HG03039 (cell line): ENCODE measurements at regions not wholly inside any gene's neighbourhood (a gene's known extent, or its start where the extent isn't known, plus 50 kb on each side); places are given as distances from the start of the nearest gene placed in this dataset.

ENCODE experiments used
- ATAC-seq: cut with Tn5 transposase; IDR thresholded peaks from one replicate; pipeline ENCODE4 v1.9.1; 2021; ENCODE audit warnings: mild to moderate bottlenecking, moderate library complexity; ENCODE audit not compliant: unreplicated experiment

GRCh38 chr5:96142184-96142781 is 180.6 kb upstream of the ELL2 start:
- no peak for ATAC-seq

- ATAC-seq = no peak
Observed at GRCh38 chr5:96141749-96142148, 180.1 kb upstream of the ELL2 start.

GRCh38 chr5:96140496-96140895 is 178.8 kb upstream of the ELL2 start:
- ATAC-seq = no peak

DNA sequence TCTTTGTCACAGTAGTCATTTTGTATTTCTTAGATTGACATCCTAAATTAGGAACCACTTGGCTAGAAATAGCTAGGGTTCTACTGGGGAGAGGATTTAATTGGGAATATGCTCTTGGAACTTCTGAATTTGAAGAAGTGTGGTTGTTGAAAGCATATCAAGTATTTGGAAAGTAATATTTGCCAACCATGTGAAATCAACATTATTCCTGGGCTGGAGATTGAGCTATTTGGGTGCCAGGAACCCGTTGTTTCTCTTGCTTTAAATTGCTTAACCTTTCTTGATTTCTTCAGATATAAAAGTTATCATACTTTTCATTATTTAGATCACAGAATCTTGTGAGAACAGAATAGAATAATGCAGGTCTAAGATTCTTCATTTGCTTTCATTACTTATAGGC is 178.4 kb upstream of the ELL2 start:
- no peak for ATAC-seq

DNA sequence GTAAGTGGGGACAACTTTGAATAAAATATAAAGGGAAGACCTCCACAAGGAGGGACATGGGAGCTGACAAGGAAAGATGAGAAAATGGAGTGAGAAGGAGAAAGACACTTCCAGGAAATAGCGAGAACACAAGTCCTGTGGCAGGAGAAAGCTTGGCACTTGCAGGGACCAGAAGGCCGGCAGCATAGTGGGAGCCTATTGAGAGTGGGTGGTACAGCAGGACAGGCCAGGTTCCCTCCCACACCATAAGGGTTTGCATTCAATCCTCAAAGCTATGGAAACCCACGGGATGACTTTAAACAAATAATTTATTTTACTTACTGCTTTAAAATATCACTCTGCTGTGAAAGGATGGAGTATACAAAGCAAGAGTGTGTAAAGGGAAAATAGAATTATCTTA is 173.2 kb upstream of the ELL2 start:
- ATAC-seq = no peak

- ATAC-seq = no peak
Observed at GRCh38 chr5:96133341-96134079, 171.9 kb upstream of the ELL2 start.

GRCh38 chr5:96129276-96129675 is 167.6 kb upstream of the ELL2 start:
- ATAC-seq = no peak

DNA sequence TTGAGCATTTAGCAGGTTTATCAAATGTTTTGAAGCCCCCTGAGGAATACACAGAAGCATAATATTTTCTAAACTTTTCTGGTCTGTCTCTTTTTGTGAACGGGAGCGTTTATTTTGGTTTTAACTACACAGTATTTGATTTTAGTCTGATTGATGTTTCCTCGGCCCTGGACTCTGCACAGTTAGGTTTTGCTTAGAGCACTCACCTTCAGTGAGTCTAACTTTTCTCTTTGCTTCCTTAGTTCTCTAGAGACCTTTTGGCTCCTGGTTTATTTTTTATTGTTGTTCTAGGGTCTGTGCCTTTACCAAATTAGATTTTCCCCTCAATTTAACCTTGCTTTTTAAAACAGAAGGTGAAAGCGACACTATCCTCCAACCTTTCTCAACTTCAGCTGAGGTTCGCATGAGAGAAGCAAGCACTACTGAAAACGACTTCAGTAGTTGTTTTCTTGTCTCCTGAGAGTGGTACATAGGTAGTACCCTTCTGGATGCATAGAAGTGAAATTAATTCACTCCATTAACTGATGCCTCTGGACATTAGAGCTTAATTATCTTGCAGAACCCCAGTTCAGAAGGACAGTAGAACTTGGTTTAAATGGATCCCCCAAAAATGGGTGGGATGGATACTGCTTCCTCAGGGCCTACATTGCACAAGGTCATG is 166.7 kb upstream of the ELL2 start:
- no peak for ATAC-seq

- no peak for ATAC-seq
Observed at GRCh38 chr5:96127538-96127937, 165.9 kb upstream of the ELL2 start.

- no peak for ATAC-seq
Observed at GRCh38 chr5:96125231-96125891, 163.7 kb upstream of the ELL2 start.

DNA sequence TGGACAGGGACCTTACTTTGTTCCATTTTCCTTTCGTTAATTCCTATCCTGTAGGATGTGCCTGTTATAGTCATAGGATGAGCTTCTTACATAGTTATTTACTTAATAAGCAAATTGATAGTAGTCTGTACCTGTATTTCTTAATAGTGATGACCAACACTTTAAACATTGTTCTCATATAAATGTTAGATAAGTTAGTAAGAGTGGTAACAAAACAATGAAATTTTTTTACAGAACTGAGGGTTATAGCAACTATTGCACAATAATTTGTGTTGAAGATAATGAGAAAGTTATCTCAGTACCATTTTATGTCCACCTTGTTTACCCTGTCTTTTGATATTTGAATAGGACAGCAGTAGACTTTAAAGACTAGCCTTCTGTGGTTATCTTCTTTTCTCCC is 162.9 kb upstream of the ELL2 start:
- ATAC-seq = no peak

DNA sequence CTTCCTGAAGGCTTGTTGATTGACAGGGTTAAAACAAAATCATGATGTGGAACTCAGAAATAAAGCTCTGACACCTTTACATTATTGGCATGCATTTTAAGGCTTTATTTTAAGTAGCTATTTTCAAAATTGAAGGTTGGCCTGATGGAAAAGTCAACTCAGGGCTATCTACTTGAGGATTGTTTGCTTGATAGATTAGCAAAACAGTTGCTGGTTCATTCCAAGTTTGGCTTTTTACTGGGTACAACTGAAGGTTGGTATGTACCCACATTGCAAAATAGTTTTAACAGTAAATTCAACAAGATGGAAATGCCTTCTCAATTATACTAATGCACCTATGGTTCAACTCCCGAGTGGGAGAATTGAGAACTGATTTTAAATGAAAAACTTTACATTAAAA is 161.8 kb upstream of the ELL2 start:
- ATAC-seq = no peak

DNA sequence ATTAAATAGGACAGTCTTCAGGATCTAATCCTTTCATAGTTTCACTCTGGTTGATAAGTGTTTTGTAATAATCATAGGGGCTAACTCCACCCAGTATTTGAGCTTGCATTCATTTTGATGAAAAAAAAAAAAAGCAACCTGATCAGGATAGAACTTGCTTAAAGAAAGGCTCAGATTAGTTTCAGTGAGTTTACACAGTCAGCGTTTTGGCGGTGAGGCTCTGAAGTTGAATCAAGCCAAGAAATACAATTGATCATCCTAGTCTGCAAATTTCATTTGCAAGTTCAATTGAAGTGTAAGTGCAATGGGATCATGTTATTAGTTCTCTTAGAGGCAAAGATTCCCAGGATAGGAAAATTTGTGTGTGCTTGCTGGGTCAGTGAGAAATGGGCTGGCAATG is 159.7 kb upstream of the ELL2 start:
- ATAC-seq = no peak

- no peak for ATAC-seq
Observed at GRCh38 chr5:96120120-96120519, 158.5 kb upstream of the ELL2 start.

GRCh38 chr5:96117771-96118651 is 156.4 kb upstream of the ELL2 start:
- no peak for ATAC-seq

DNA sequence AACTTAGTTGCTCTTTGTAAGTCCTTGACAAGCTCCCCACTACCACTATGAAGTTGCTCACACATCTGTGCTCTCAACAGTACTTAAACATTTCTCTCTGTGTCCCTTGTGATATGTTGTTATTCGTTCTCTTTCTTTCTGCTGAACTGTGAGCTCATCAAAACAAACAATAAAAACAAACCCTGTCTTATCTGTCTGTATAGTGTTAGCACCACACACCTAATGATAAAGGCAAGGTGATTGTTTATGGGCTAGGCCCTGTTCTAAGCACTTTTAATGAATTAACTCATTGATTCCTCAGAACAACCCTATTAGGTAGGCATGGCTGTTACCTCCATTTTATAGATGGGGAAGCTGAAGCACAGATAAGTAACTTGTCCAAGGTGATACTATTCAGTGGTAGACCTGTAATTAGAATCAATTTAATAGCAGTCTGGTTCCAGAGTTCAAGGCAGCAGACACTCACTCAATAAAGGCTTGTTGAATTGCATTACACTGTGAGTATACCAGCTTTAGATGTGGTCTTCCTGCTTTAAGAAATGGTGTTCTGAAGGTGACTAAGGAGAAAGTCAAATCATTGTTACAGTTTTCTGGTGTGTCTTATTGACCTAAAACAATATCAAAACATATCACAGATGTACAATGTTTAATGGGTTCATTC is 153.6 kb upstream of the ELL2 start:
- no peak for ATAC-seq

GRCh38 chr5:96114736-96115135 is 153.1 kb upstream of the ELL2 start:
- ATAC-seq = no peak

GRCh38 chr5:96113170-96113939 is 151.7 kb upstream of the ELL2 start:
- no peak for ATAC-seq

DNA sequence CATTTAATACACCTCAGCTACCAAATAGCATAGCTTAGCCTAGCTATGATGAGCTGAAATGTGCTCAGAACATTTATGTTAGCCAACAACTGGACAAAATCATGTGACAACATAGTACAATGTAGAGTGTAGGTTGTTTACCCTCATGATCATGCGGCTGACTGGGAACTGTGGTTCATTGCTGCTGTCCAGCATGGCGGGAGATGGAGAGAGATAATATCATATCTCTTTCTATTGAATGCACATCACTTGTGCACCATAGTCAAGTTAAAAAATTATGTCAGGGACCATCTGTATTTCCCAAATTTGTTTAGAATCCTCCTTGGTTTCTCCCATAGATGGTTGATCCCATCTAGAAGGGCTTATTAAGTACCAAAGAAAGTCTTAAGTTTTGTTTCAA is 151.1 kb upstream of the ELL2 start:
- ATAC-seq = no peak
